GM12878 (cell line): ENCODE measurements at regions not wholly inside any gene's neighbourhood (a gene's known extent, or its start where the extent isn't known, plus 50 kb on each side); places are given as distances from the start of the nearest gene placed in this dataset.

ENCODE experiments used
- ATAC-seq: fragments of 200-7000 bp; cut with Tn5 transposase; 3 replicates; pipeline ENCODE4 v1.9.1; 2020; ENCODE audit warnings: mild to moderate bottlenecking, moderate library complexity
- BruUV-seq: library from RNA; stranded (reverse); fragments of 400-500 nt; replicated peaks from 2 replicates; lab custom pipeline; 2021; lab: Mats Ljungman, UMichigan
- CTCF ChIA-PET: fragments of 300-600 bp; sonication (Branson Sonifier 250); formaldehyde crosslinking; extraction: SDS; loops from one replicate; lab custom pipeline; 2021; ENCODE audit warnings: inconsistent platforms; lab: Yijun Ruan, JAX
- POLR2A ChIA-PET: fragments of 350-600 bp; formaldehyde crosslinking; extraction: SDS; loops from one replicate; lab custom pipeline; 2021; ENCODE audit warnings: inconsistent platforms; lab: Charles Lee
- RAD21 ChIA-PET: fragments of 300-600 bp; sonication (Branson Sonifier 250); formaldehyde crosslinking; loops from one replicate; lab custom pipeline; 2023; ENCODE audit warnings: antibody characterized with exemption; ENCODE audit not compliant: unreplicated experiment; lab: Charles Lee
- SMC1A ChIA-PET: fragments of 300-600 bp; sonication (Branson Sonifier 250); formaldehyde crosslinking; loops from one replicate; lab custom pipeline; 2023; ENCODE audit not compliant: unreplicated experiment, uncharacterized antibody; lab: Charles Lee
- DNase-seq: peaks from one replicate; pipeline ENCODE4 v3.0.0-alpha.2; 2011; ENCODE audit warnings: low read depth, low spot score
- FAIRE-seq: peaks from 3 replicates; lab custom pipeline; 2011; peaks lifted over from hg19 to GRCh38; lab: Jason Lieb, UNC
- H2AFZ ChIP-seq: 2 replicates; pipeline ENCODE4 v1.6.0; 2011; ENCODE audit warnings: low read depth, low read length, control low read depth; ENCODE audit not compliant: control insufficient read depth
- H3K27ac ChIP-seq: 2 replicates; pipeline ENCODE4 v1.5.1; 2011; ENCODE audit warnings: control low read depth; ENCODE audit not compliant: control insufficient read depth, insufficient read depth
- H3K27me3 ChIP-seq, 2 experiments: replicated peaks in 1 of 2; 2 replicates each; pipeline versions ENCODE4 v1.6.0 to v1.6.1; 2011; ENCODE audit warnings: low read length in 1 of 2; ENCODE audit not compliant: control insufficient read depth in 2 of 2, insufficient read depth in 2 of 2
- H3K36me3 ChIP-seq, 2 experiments: 2 replicates each; pipeline ENCODE4 v1.5.1; 2011; ENCODE audit warnings: low read length in 1 of 2; ENCODE audit not compliant: control insufficient read depth in 2 of 2, insufficient read depth in 2 of 2
- H3K4me1 ChIP-seq: 2 replicates; pipeline ENCODE4 v1.6.1; 2011; ENCODE audit warnings: mild to moderate bottlenecking, low read length, moderate library complexity, mixed read lengths; ENCODE audit not compliant: control insufficient read depth, insufficient read depth
- H3K4me2 ChIP-seq: 2 replicates; pipeline ENCODE4 v1.6.0; 2011; ENCODE audit warnings: control low read depth; ENCODE audit not compliant: control insufficient read depth, insufficient read depth
- H3K4me3 ChIP-seq: fragments of 200-600 bp; sonication (generic); 2 replicates; pipeline ENCODE4 v1.5.1; 2016
- H3K79me2 ChIP-seq: 2 replicates; pipeline ENCODE4 v1.6.0; 2011; ENCODE audit warnings: low read length; ENCODE audit not compliant: control insufficient read depth, insufficient read depth
- H3K9ac ChIP-seq: 2 replicates; pipeline ENCODE4 v1.8.0; 2011; ENCODE audit warnings: low read length, control low read depth, mixed read lengths; ENCODE audit not compliant: control insufficient read depth, insufficient read depth
- H3K9me3 ChIP-seq: replicated peaks from 3 replicates; pipeline ENCODE4 v1.5.1; 2011; ENCODE audit warnings: mild to moderate bottlenecking, low read length; ENCODE audit not compliant: control insufficient read depth, insufficient read depth
- H4K20me1 ChIP-seq: 2 replicates; pipeline ENCODE4 v1.6.0; 2011; ENCODE audit not compliant: control insufficient read depth, insufficient read depth
- BRCA1 ChIP-seq: IDR thresholded peaks from 2 replicates; pipeline ENCODE4 v1.6.1; 2011; ENCODE audit warnings: low read depth, low read length, improper control_type of control experiment
- CBFB ChIP-seq: IDR thresholded peaks from 2 replicates; pipeline ENCODE4 v1.6.1; 2016; ENCODE audit warnings: antibody characterized with exemption, low read depth
- CHD2 ChIP-seq: IDR thresholded peaks from 2 replicates; pipeline ENCODE4 v1.6.1; 2011; ENCODE audit warnings: low read depth, low read length, improper control_type of control experiment, borderline replicate concordance
- CHD4 ChIP-seq: fragments of 200-600 bp; sonication (generic); IDR thresholded peaks from 2 replicates; pipeline ENCODE4 v1.6.1; 2016; ENCODE audit warnings: mild to moderate bottlenecking
- CUX1 ChIP-seq: IDR thresholded peaks from 2 replicates; pipeline ENCODE4 v1.6.1; 2012; ENCODE audit warnings: improper control_type of control experiment, low read depth, low read length; ENCODE audit not compliant: insufficient replicate concordance
- DPF2 ChIP-seq: fragments of 450-650 bp; IDR thresholded peaks from 2 replicates; pipeline ENCODE4 v1.6.1; 2017; ENCODE audit warnings: mild to moderate bottlenecking
- ETV6 ChIP-seq, 2 experiments: fragments of 450-650 bp in 1 of 2; IDR thresholded peaks in 1 of 2; conservative IDR thresholded peaks in 1 of 2; 2 replicates each; pipeline ENCODE4 v1.6.1; 2014; ENCODE audit warnings: antibody characterized with exemption in 1 of 2, borderline replicate concordance in 1 of 2, low read depth in 1 of 2, mild to moderate bottlenecking in 1 of 2, moderate library complexity in 1 of 2
- FOS ChIP-seq: IDR thresholded peaks from 3 replicates; pipeline ENCODE4 v1.6.1; 2011; ENCODE audit warnings: borderline replicate concordance; ENCODE audit not compliant: insufficient read length; ENCODE audit errors: extremely low read depth
- HDAC6 ChIP-seq: fragments of 200-600 bp; sonication (generic); IDR thresholded peaks from one replicate; pipeline ENCODE4 v1.8.0; 2017; ENCODE audit warnings: antibody characterized with exemption; ENCODE audit not compliant: unreplicated experiment
- MAX ChIP-seq: IDR thresholded peaks from 2 replicates; pipeline ENCODE4 v1.6.1; 2012; ENCODE audit warnings: low read depth, low read length, improper control_type of control experiment
- MTA2 ChIP-seq: fragments of 450-650 bp; IDR thresholded peaks from 2 replicates; pipeline ENCODE4 v1.6.1; 2016; ENCODE audit warnings: low read depth, mild to moderate bottlenecking, moderate library complexity
- NR2C1 ChIP-seq: fragments of 450-650 bp; IDR thresholded peaks from 2 replicates; pipeline ENCODE4 v1.6.1; 2017; ENCODE audit warnings: antibody characterized with exemption, mild to moderate bottlenecking, moderate library complexity
- RAD51 ChIP-seq: fragments of 450-650 bp; IDR thresholded peaks from 2 replicates; pipeline ENCODE4 v1.6.1; 2016; ENCODE audit warnings: moderate library complexity, mild to moderate bottlenecking, inconsistent platforms
- RFX5 ChIP-seq: IDR thresholded peaks from 2 replicates; pipeline ENCODE4 v1.6.1; 2011; ENCODE audit warnings: low read depth, low read length, improper control_type of control experiment
- TCF12 ChIP-seq: IDR thresholded peaks from 2 replicates; pipeline ENCODE4 v1.6.1; 2011; ENCODE audit warnings: low read depth, mild to moderate bottlenecking, low read length
- TCF3 ChIP-seq: IDR thresholded peaks from 2 replicates; pipeline ENCODE4 v1.6.1; 2012; ENCODE audit warnings: low read depth, mild to moderate bottlenecking, low read length, borderline replicate concordance; ENCODE audit not compliant: insufficient read depth
- YBX1 ChIP-seq: fragments of 450-650 bp; IDR thresholded peaks from 2 replicates; pipeline ENCODE4 v1.6.1; 2016; ENCODE audit warnings: antibody characterized with exemption
- ZNF217 ChIP-seq: fragments of 450-650 bp; IDR thresholded peaks from 2 replicates; pipeline ENCODE4 v1.6.1; 2017; ENCODE audit warnings: antibody characterized with exemption, mild to moderate bottlenecking
- WGBS: methylation state at CpG from one replicate; pipeline ENCODE4 v1.1.6; 2016; ENCODE audit warnings: low lambda C conversion rate; ENCODE audit not compliant: insufficient replicate concordance, insufficient coverage; ENCODE audit errors: missing lambda C conversion rate; 5-methylcytosine and 5-hydroxymethylcytosine counted together
- in situ Hi-C: fragments of 300-500 bp; cut with MboI; formaldehyde crosslinking; loops from 9 replicates; pipeline ENCODE4 v1.14.3; 2018; ENCODE audit warnings: mixed read lengths
- intact Hi-C: fragments of 100-400 bp; cut with micrococcal nuclease; formaldehyde crosslinking; loops from one replicate; pipeline ENCODE4 v1.14.2; 2022; ENCODE audit not compliant: unreplicated experiment

- H3K4me3 ChIP-seq: no peak overlapping the region
- no peak overlapping the region for H2AFZ ChIP-seq
- H3K27ac ChIP-seq: no peak overlapping the region
- no peak overlapping the region for H3K9ac ChIP-seq
- FAIRE-seq (no peak), DNase-seq (no peak), ATAC-seq (no peak)
- H3K9me3 ChIP-seq: no peaks in the 10 kb centered on the region
- ChIA-PET POLR2A (no interaction called here), CTCF (no interaction called here), SMC1A (interaction anchor here (0.8 kb wide), 1 partner anchor 16 kb away, joined by 3 read pairs; no protein-coding TSS in a partner anchor), RAD21 (no interaction called here)
- no peaks in the 10 kb centered on the region for H3K79me2 ChIP-seq
- no peak overlapping the region for H3K4me2 ChIP-seq
- WGBS: 23% methylated on average over 3 of the region's 3 CpGs
- TF ChIP-seq MTA2: no peak
- TF ChIP-seq ZNF217: no peak
- no peak for TF ChIP-seq MAX
- no peak for TF ChIP-seq BRCA1
- no peak for TF ChIP-seq YBX1
- TF ChIP-seq DPF2: no peak
- TF ChIP-seq RAD51: no peak
- TF ChIP-seq TCF12: no peak
- no peak for TF ChIP-seq CHD4
- no peak for TF ChIP-seq TCF3
- TF ChIP-seq FOS: no peak
- no peak for TF ChIP-seq HDAC6
- no peak for TF ChIP-seq CUX1
- no peak for TF ChIP-seq RFX5
- TF ChIP-seq CHD2: no peak
- TF ChIP-seq ETV6 (conservative IDR thresholded peaks at IDR 0.05 in 1 of 2, IDR thresholded peaks at IDR 0.05 in 1 of 2; ENCODE audit: borderline replicate concordance in 1 of 2, low read depth in 1 of 2): no peak
- no peak for TF ChIP-seq CBFB
- no peak for TF ChIP-seq NR2C1
- H3K36me3 ChIP-seq: no peaks in the 10 kb centered on the region
- in situ Hi-C loops (no loop called here), intact Hi-C loops (no loop called here)
- BruUV-seq: no TSS peak
- H3K4me1 ChIP-seq: no peaks in the 10 kb centered on the region
- H3K27me3 ChIP-seq: no peaks in the 10 kb centered on the region
- H4K20me1 ChIP-seq: no peaks in the 10 kb centered on the region
These were observed 127.2 kb upstream of the SYNPR start for GRCh38 chr3:63150880-63151279.
